ENCODE measurements at regions not wholly inside any gene's neighbourhood (a gene's known extent, or its start where the extent isn't known, plus 50 kb on each side); places are given as distances from the start of the nearest gene placed in this dataset.

- peaks cover 6% of the 10 kb centered on the region for H3K9me3 ChIP-seq (ENCODE audit: control insufficient read depth, low read length)
- no peak overlapping the region for H3K23ac ChIP-seq (ENCODE audit: low read length in 2 of 2)
- no peak overlapping the region for H2AK5ac ChIP-seq (ENCODE audit: low read length, severe bottlenecking)
- WGBS, result no CpG with 5 or more reads among the region's 1 CpG
- H4K91ac ChIP-seq (ENCODE audit: low read length), result no peak overlapping the region
- H4K8ac ChIP-seq (ENCODE audit: low read length), result no peak overlapping the region
- no peak overlapping the region for H2BK15ac ChIP-seq (ENCODE audit: low read depth, poor library complexity, severe bottlenecking)
- no peak overlapping the region for H3K4ac ChIP-seq (ENCODE audit: low read depth in 1 of 2, low read length in 2 of 2)
- H2BK5ac ChIP-seq (ENCODE audit: low read depth, low read length, poor library complexity, severe bottlenecking), result no peak overlapping the region
- no peaks in the 10 kb centered on the region for H3K79me1 ChIP-seq (replicated peaks; ENCODE audit: low read length, poor library complexity, severe bottlenecking)
- no peaks in the 10 kb centered on the region for H3K36me3 ChIP-seq (ENCODE audit: control insufficient read depth in 1 of 2, insufficient read depth in 2 of 2, low read depth in 1 of 2, low read length in 2 of 2)
- no peak overlapping the region for H2BK12ac ChIP-seq (ENCODE audit: low read length in 2 of 2)
- no peak overlapping the region for H3K4me2 ChIP-seq (ENCODE audit: low read length, poor library complexity, severe bottlenecking)
- no peak overlapping the region for H3K14ac ChIP-seq (ENCODE audit: low read length in 2 of 2)
- no peak overlapping the region for H2BK120ac ChIP-seq (ENCODE audit: low read depth, low read length)
- no peak overlapping the region for H3K4me3 ChIP-seq (ENCODE audit: insufficient read depth in 1 of 2, low read depth in 1 of 2, low read length in 2 of 2)
- H3K9ac ChIP-seq (ENCODE audit: low read length), result no peak overlapping the region
- H3K18ac ChIP-seq (ENCODE audit: low read depth in 1 of 2, low read length in 2 of 2), result no peak overlapping the region
- no peaks in the 10 kb centered on the region for H3K4me1 ChIP-seq (ENCODE audit: control insufficient read depth, insufficient read depth, low read depth, low read length)
- H3K27ac ChIP-seq (ENCODE audit: low read length, poor library complexity, severe bottlenecking), result no peak overlapping the region
- DNase-seq, result peak; percentile 42
- no peak overlapping the region for H2AFZ ChIP-seq (ENCODE audit: low read depth, low read length)
- H3K27me3 ChIP-seq (ENCODE audit: control insufficient read depth in 1 of 2, insufficient read depth in 1 of 2, low read length in 2 of 2), result no peaks in the 10 kb centered on the region
Observed at GRCh38 chr2:147027436-147027835, 817.4 kb upstream of the ACVR2A start.

GRCh38 chr2:147026664-147027295 lies 818.0 kb upstream of the ACVR2A start:
- no peak overlapping the region for H3K27ac ChIP-seq (ENCODE audit: low read length, poor library complexity, severe bottlenecking)
- H2AFZ ChIP-seq (ENCODE audit: low read depth, low read length), result no peak overlapping the region
- no peak overlapping the region for H4K8ac ChIP-seq (ENCODE audit: low read length)
- no peaks in the 10 kb centered on the region for H3K4me1 ChIP-seq (ENCODE audit: control insufficient read depth, insufficient read depth, low read depth, low read length)
- no peak overlapping the region for H2BK120ac ChIP-seq (ENCODE audit: low read depth, low read length)
- H2BK15ac ChIP-seq (ENCODE audit: low read depth, poor library complexity, severe bottlenecking), result no peak overlapping the region
- no peak overlapping the region for H3K4me3 ChIP-seq (ENCODE audit: insufficient read depth in 1 of 2, low read depth in 1 of 2, low read length in 2 of 2)
- no peak overlapping the region for H4K91ac ChIP-seq (ENCODE audit: low read length)
- H2AK5ac ChIP-seq (ENCODE audit: low read length, severe bottlenecking), result no peak overlapping the region
- peak; percentile 95 for DNase-seq
- no peak overlapping the region for H2BK5ac ChIP-seq (ENCODE audit: low read depth, low read length, poor library complexity, severe bottlenecking)
- H3K36me3 ChIP-seq (ENCODE audit: control insufficient read depth in 1 of 2, insufficient read depth in 2 of 2, low read depth in 1 of 2, low read length in 2 of 2), result no peaks in the 10 kb centered on the region
- no peak overlapping the region for H3K23ac ChIP-seq (ENCODE audit: low read length in 2 of 2)
- H3K14ac ChIP-seq (ENCODE audit: low read length in 2 of 2), result no peak overlapping the region
- H3K79me1 ChIP-seq (replicated peaks; ENCODE audit: low read length, poor library complexity, severe bottlenecking), result no peaks in the 10 kb centered on the region
- no peak overlapping the region for H3K18ac ChIP-seq (ENCODE audit: low read depth in 1 of 2, low read length in 2 of 2)
- no peak overlapping the region for H3K4me2 ChIP-seq (ENCODE audit: low read length, poor library complexity, severe bottlenecking)
- no peak overlapping the region for H3K4ac ChIP-seq (ENCODE audit: low read depth in 1 of 2, low read length in 2 of 2)
- WGBS, result 17% methylated on average over 1 of the region's 2 CpGs
- peak overlapping the region; percentile 7 for H3K9ac ChIP-seq (ENCODE audit: low read length)
- H2BK12ac ChIP-seq (ENCODE audit: low read length in 2 of 2), result no peak overlapping the region
- peaks cover 9% of the 10 kb centered on the region for H3K9me3 ChIP-seq (ENCODE audit: control insufficient read depth, low read length)
- H3K27me3 ChIP-seq (ENCODE audit: control insufficient read depth in 1 of 2, insufficient read depth in 1 of 2, low read length in 2 of 2), result no peaks in the 10 kb centered on the region

DNA sequence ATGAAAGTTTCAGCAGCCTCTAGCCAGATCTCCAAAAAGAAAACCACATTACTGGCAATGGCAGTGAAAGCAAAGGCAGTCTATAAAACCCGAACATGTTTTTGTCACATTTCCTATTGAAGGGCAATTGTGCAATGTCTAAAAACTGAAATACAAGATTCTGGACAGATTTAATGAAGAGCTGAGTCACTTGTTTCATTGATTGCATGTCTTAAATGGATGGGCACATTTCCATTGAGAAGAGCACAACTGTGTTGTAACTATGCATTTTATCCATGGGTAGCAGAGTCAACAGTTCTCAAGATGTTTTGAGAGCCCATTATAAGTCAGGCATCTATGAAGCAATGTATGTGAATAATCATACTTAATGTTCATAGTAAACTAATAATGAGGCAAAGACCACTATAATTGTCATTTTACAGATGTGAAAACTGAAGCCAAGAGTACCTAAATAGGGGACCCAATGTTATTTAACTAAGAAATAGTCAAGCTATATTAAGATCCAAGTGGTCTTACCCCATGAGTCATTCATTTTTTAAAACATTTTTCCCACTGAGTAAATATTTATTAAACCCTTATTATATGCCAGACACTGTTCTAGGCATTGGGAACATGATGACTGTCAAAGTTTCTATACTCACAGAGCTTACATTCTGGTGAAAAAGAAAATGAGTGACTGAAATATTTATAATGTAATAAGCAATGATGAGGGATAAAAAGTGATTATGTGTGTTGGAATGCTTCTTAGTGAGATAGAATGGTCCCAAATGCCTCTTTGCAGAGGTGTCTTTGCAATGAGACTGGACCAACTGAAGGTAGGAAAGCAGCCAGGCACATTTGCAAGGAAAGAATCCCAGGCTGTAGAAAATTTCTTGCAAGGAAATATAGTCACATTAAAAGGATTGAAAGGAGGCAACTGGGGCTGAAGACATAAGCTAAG lies 818.9 kb upstream of the ACVR2A start:
- no peaks in the 10 kb centered on the region for H3K79me1 ChIP-seq (replicated peaks; ENCODE audit: low read length, poor library complexity, severe bottlenecking)
- H2AFZ ChIP-seq (ENCODE audit: low read depth, low read length), result no peak overlapping the region
- 100% methylated on average over 1 of the region's 1 CpG for WGBS
- H4K8ac ChIP-seq (ENCODE audit: low read length), result no peak overlapping the region
- no peaks in the 10 kb centered on the region for H3K27me3 ChIP-seq (ENCODE audit: control insufficient read depth in 1 of 2, insufficient read depth in 1 of 2, low read length in 2 of 2)
- H3K4me1 ChIP-seq (ENCODE audit: control insufficient read depth, insufficient read depth, low read depth, low read length), result no peaks in the 10 kb centered on the region
- peaks cover 9% of the 10 kb centered on the region for H3K9me3 ChIP-seq (ENCODE audit: control insufficient read depth, low read length)
- no peak overlapping the region for H2AK5ac ChIP-seq (ENCODE audit: low read length, severe bottlenecking)
- H3K4ac ChIP-seq (ENCODE audit: low read depth in 1 of 2, low read length in 2 of 2), result no peak overlapping the region
- no peak overlapping the region for H3K4me2 ChIP-seq (ENCODE audit: low read length, poor library complexity, severe bottlenecking)
- no peak overlapping the region for H3K23ac ChIP-seq (ENCODE audit: low read length in 2 of 2)
- no peak overlapping the region for H2BK12ac ChIP-seq (ENCODE audit: low read length in 2 of 2)
- no peak overlapping the region for H3K27ac ChIP-seq (ENCODE audit: low read length, poor library complexity, severe bottlenecking)
- H4K91ac ChIP-seq (ENCODE audit: low read length), result no peak overlapping the region
- no peak overlapping the region for H3K9ac ChIP-seq (ENCODE audit: low read length)
- DNase-seq, result peak; percentile 48
- no peak overlapping the region for H3K18ac ChIP-seq (ENCODE audit: low read depth in 1 of 2, low read length in 2 of 2)
- no peak overlapping the region for H2BK15ac ChIP-seq (ENCODE audit: low read depth, poor library complexity, severe bottlenecking)
- H3K4me3 ChIP-seq (ENCODE audit: insufficient read depth in 1 of 2, low read depth in 1 of 2, low read length in 2 of 2), result no peak overlapping the region
- no peak overlapping the region for H2BK120ac ChIP-seq (ENCODE audit: low read depth, low read length)
- H3K14ac ChIP-seq (ENCODE audit: low read length in 2 of 2), result no peak overlapping the region
- H3K36me3 ChIP-seq (ENCODE audit: control insufficient read depth in 1 of 2, insufficient read depth in 2 of 2, low read depth in 1 of 2, low read length in 2 of 2), result no peaks in the 10 kb centered on the region
- H2BK5ac ChIP-seq (ENCODE audit: low read depth, low read length, poor library complexity, severe bottlenecking), result no peak overlapping the region

DNA sequence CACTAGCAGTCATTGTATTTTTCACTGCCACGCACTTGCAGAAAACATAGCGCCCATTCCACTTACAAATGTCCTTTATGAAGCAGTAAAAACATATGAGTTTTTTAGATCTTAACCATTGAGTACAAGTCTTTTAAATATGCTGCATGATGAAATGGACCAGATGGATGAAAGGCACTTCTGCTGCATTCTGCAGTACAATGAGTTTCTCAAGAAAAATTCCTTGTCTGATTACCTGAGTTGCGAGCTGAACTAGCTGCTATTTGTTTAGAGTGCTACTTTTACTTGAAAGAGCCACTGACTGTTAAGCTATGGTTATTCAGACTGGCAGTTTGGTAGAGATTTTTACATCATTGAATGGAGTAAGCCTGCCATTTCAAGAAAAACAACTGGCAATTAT lies 825.5 kb upstream of the ACVR2A start:
- no peak overlapping the region for H4K8ac ChIP-seq (ENCODE audit: low read length)
- no peak for DNase-seq
- no peaks in the 10 kb centered on the region for H3K27me3 ChIP-seq (ENCODE audit: control insufficient read depth in 1 of 2, insufficient read depth in 1 of 2, low read length in 2 of 2)
- H2AK5ac ChIP-seq (ENCODE audit: low read length, severe bottlenecking), result no peak overlapping the region
- H3K4me1 ChIP-seq (ENCODE audit: control insufficient read depth, insufficient read depth, low read depth, low read length), result no peaks in the 10 kb centered on the region
- WGBS, result 88% methylated on average over 1 of the region's 3 CpGs
- H2BK5ac ChIP-seq (ENCODE audit: low read depth, low read length, poor library complexity, severe bottlenecking), result no peak overlapping the region
- no peak overlapping the region for H3K4me3 ChIP-seq (ENCODE audit: insufficient read depth in 1 of 2, low read depth in 1 of 2, low read length in 2 of 2)
- no peak overlapping the region for H3K4ac ChIP-seq (ENCODE audit: low read depth in 1 of 2, low read length in 2 of 2)
- no peak overlapping the region for H3K23ac ChIP-seq (ENCODE audit: low read length in 2 of 2)
- no peak overlapping the region for H3K9ac ChIP-seq (ENCODE audit: low read length)
- no peak overlapping the region for H2BK120ac ChIP-seq (ENCODE audit: low read depth, low read length)
- H2BK12ac ChIP-seq (ENCODE audit: low read length in 2 of 2), result no peak overlapping the region
- no peak overlapping the region for H2BK15ac ChIP-seq (ENCODE audit: low read depth, poor library complexity, severe bottlenecking)
- no peaks in the 10 kb centered on the region for H3K79me1 ChIP-seq (replicated peaks; ENCODE audit: low read length, poor library complexity, severe bottlenecking)
- no peak overlapping the region for H3K14ac ChIP-seq (ENCODE audit: low read length in 2 of 2)
- no peak overlapping the region for H3K4me2 ChIP-seq (ENCODE audit: low read length, poor library complexity, severe bottlenecking)
- no peaks in the 10 kb centered on the region for H3K36me3 ChIP-seq (ENCODE audit: control insufficient read depth in 1 of 2, insufficient read depth in 2 of 2, low read depth in 1 of 2, low read length in 2 of 2)
- no peak overlapping the region for H3K27ac ChIP-seq (ENCODE audit: low read length, poor library complexity, severe bottlenecking)
- no peak overlapping the region for H3K18ac ChIP-seq (ENCODE audit: low read depth in 1 of 2, low read length in 2 of 2)
- no peak overlapping the region for H4K91ac ChIP-seq (ENCODE audit: low read length)
- peaks cover 9% of the 10 kb centered on the region for H3K9me3 ChIP-seq (ENCODE audit: control insufficient read depth, low read length)
- no peak overlapping the region for H2AFZ ChIP-seq (ENCODE audit: low read depth, low read length)
